T-helper 2 cell (primary cell): ENCODE measurements at regions not wholly inside any gene's neighbourhood (a gene's known extent, or its start where the extent isn't known, plus 50 kb on each side); places are given as distances from the start of the nearest gene placed in this dataset.
A peak's percentile ranks its signal among the peaks of the same experiment; 100 is the strongest.

Source experiments
- DNase-seq, 5 experiments: peaks; one replicate each; pipeline versions ENCODE4 v3.0.0 to v3.0.0-alpha.2; 2012 to 2022

GRCh38 chr1:195804547-195804946 lies 803.7 kb downstream of the KCNT2 start:
- DNase-seq: no peak

GRCh38 chr1:195799016-195799415 lies 809.2 kb downstream of the KCNT2 start:
- DNase-seq: no peak

- DNase-seq: no peak
Observed at GRCh38 chr1:195794225-195794624, 814.0 kb downstream of the KCNT2 start.

- no peak for DNase-seq
Observed at GRCh38 chr1:195791796-195792195, 816.4 kb downstream of the KCNT2 start.

- no peak for DNase-seq
Observed at GRCh38 chr1:195790514-195791168, 817.6 kb downstream of the KCNT2 start.

GRCh38 chr1:195789321-195789720 lies 818.9 kb downstream of the KCNT2 start:
- DNase-seq: no peak

GRCh38 chr1:195788721-195789120 lies 819.5 kb downstream of the KCNT2 start:
- DNase-seq: no peak

GRCh38 chr1:195785830-195786229 lies 822.4 kb downstream of the KCNT2 start:
- no peak for DNase-seq

GRCh38 chr1:195773931-195774330 lies 834.3 kb downstream of the KCNT2 start:
- no peak for DNase-seq

GRCh38 chr1:195769461-195769860 lies 838.8 kb downstream of the KCNT2 start:
- DNase-seq: no peak

- no peak for DNase-seq
Observed at GRCh38 chr1:195768936-195769335, 839.3 kb downstream of the KCNT2 start.

- no peak for DNase-seq
Observed at GRCh38 chr1:195768377-195768776, 839.9 kb downstream of the KCNT2 start.

GRCh38 chr1:195766709-195767108 lies 841.5 kb downstream of the KCNT2 start:
- DNase-seq: no peak

- DNase-seq: no peak
Observed at GRCh38 chr1:195765099-195765498, 843.1 kb downstream of the KCNT2 start.

- DNase-seq: no peak
Observed at GRCh38 chr1:195763907-195764374, 844.3 kb downstream of the KCNT2 start.

- DNase-seq: no peak
Observed at GRCh38 chr1:195763146-195763906, 844.9 kb downstream of the KCNT2 start.

- DNase-seq: no peak
Observed at GRCh38 chr1:195761104-195761503, 847.1 kb downstream of the KCNT2 start.

- no peak for DNase-seq
Observed at GRCh38 chr1:195756109-195756508, 852.1 kb downstream of the KCNT2 start.

GRCh38 chr1:195754874-195755273 lies 853.4 kb downstream of the KCNT2 start:
- peak in 1 of 5 experiments; percentile 12 for DNase-seq

GRCh38 chr1:195754303-195754702 lies 853.9 kb downstream of the KCNT2 start:
- peak in 1 of 5 experiments; percentile 3 for DNase-seq

- DNase-seq: no peak
Observed at GRCh38 chr1:195748969-195749368, 859.3 kb downstream of the KCNT2 start.

- no peak for DNase-seq
Observed at GRCh38 chr1:195745189-195746010, 862.8 kb downstream of the KCNT2 start.

GRCh38 chr1:195744256-195744655 lies 864.0 kb downstream of the KCNT2 start:
- DNase-seq: no peak
